HEK293T (cell line): ENCODE measurements at regions not wholly inside any gene's neighbourhood (a gene's known extent, or its start where the extent isn't known, plus 50 kb on each side); places are given as distances from the start of the nearest gene placed in this dataset.

Source experiments
- BHLHE40 ChIP-seq: fragments of 450-650 bp; IDR thresholded peaks from 2 replicates; pipeline ENCODE4 v1.6.1; 2016; ENCODE audit warnings: mild to moderate bottlenecking, moderate library complexity, borderline replicate concordance
- FOXA1 ChIP-seq: fragments of 450-650 bp; IDR thresholded peaks from 2 replicates; pipeline ENCODE4 v1.6.1; 2016; ENCODE audit warnings: mild to moderate bottlenecking
- FOXK2 ChIP-seq: fragments of 450-650 bp; IDR thresholded peaks from 2 replicates; pipeline ENCODE4 v1.6.1; 2016; ENCODE audit warnings: mild to moderate bottlenecking
- FOXM1 ChIP-seq: fragments of 450-650 bp; IDR thresholded peaks from 2 replicates; pipeline ENCODE4 v1.6.1; 2017; ENCODE audit warnings: mild to moderate bottlenecking, borderline replicate concordance
- L3MBTL2 ChIP-seq: fragments of 450-650 bp; conservative IDR thresholded peaks from 2 replicates; pipeline ENCODE4 v1.6.1; 2016; ENCODE audit warnings: mild to moderate bottlenecking
- NFRKB ChIP-seq: fragments of 450-650 bp; IDR thresholded peaks from 2 replicates; pipeline ENCODE4 v1.6.1; 2016; ENCODE audit warnings: mild to moderate bottlenecking, moderate library complexity
- PKNOX1 ChIP-seq: fragments of 450-650 bp; IDR thresholded peaks from 2 replicates; pipeline ENCODE4 v1.6.1; 2016
- SP1 ChIP-seq: fragments of 450-650 bp; IDR thresholded peaks from 2 replicates; pipeline ENCODE4 v1.6.1; 2017
- SUZ12 ChIP-seq: fragments of 450-650 bp; IDR thresholded peaks from 2 replicates; pipeline ENCODE4 v1.6.1; 2016; ENCODE audit warnings: mild to moderate bottlenecking
- TARDBP ChIP-seq: fragments of 450-650 bp; IDR thresholded peaks from 2 replicates; pipeline ENCODE4 v1.6.1; 2016
- ZNF384 ChIP-seq: fragments of 450-650 bp; IDR thresholded peaks from 2 replicates; pipeline ENCODE4 v1.6.1; 2016

GRCh38 chr10:110410329-110411046, 87.2 kb upstream of the DUSP5 start:
- TF ChIP-seq FOXA1 (no peak), FOXK2 (no peak), NFRKB (no peak), BHLHE40 (no peak), L3MBTL2 (no peak), ZNF384 (no peak), PKNOX1 (no peak), SP1 (no peak), TARDBP (no peak), FOXM1 (no peak), SUZ12 (no peak)
